AG08395 (cell line): ENCODE measurements at regions not wholly inside any gene's neighbourhood (a gene's known extent, or its start where the extent isn't known, plus 50 kb on each side); places are given as distances from the start of the nearest gene placed in this dataset.
A peak's percentile ranks its signal among the peaks of the same experiment; 100 is the strongest.
"Not testable (repeated sequence)": the region's sequence is repeated elsewhere in the genome, so short reads cannot be mapped to it uniquely, and the experiment has no call there.

Source experiments
- DNase-seq: peaks from one replicate; pipeline ENCODE4 v3.0.0; 2012; ENCODE audit warnings: mixed read lengths, low spot score

DNA sequence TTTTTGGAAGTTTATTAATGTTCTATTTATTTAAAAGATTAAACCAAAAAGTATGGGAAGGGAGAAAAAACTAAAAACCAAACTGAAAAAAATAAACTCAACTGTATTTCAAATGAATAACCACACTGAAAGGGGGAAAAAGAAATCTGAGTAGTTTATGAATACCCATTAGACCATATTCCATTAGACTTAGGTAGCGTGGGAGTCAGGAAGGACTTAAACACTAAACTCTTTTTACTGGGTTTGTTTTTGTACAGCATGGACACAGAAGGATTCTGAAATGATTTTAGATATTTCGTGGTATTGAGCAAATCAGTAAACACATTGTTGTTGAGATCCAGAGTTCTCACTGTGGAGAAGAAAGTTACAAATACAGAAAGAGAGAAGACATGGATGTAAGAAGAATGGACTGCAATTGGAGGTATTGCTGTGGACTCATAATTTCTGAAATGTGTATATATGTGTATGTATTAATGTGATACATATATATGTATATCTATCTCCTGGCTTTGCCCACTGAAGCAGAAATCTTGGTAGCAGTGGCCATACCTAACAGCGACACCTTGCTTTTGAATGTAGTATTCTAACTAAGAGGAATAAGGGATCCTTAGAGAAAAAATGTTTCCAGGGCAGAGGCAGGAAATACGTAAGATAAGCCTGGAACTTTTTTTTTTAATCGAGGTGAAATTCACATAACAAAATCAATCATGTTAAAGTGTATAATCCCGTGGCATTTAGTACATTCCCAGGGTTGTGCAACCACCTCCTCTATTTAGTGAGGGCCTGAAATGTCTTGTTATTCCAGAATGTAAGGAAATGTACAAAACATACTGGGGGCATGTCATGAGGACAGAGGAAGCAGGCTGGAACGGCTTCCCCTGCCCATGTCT is 228.8 kb downstream of the SMARCA2 start:
- DNase-seq: no peak

DNA sequence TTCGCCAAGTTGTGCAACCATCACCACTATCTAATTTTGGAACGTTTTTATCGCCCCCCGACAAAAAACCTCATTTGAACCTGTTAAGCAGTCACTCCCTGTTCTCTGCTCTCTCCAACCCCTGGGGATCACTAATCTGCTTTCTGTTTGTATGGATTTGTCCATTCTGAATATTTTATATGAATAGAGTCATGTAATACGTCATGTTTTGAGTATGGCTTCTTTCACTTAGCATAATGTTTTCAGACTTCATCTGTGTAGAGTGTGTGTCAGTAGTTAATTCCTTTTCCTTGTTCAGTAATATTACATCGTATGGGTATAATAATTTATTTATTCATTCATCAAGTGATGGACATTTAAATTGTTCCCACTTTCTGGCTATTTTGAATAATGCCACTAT is 232.2 kb downstream of the SMARCA2 start:
- DNase-seq: no peak

DNA sequence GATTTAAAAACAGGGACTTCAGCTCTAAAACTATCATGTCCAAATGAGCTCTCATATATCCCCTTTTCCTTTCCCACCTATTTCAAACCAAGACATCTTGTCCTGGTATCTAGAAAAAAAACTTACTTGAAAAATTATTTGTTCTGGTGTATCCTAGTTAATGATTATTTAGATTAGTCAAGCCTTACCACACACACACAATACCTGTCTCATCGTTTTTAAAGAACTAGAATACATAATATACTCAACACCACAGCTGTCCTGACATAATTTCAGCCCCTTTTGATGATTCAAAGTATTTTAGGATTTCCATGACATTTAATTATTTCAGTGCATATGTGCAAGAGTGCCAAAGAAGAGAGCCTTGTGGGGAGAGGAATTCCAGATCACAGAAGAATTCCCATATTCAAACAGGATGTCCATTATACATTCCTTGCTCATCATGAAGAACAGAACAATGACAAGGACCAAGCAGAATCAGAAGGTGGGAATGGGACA is 233.7 kb downstream of the SMARCA2 start:
- DNase-seq: no peak

GRCh38 chr9:2253636-2254580 is 238.8 kb downstream of the SMARCA2 start:
- no peak for DNase-seq

GRCh38 chr9:2255128-2255527 is 240.0 kb downstream of the SMARCA2 start:
- no peak for DNase-seq

DNA sequence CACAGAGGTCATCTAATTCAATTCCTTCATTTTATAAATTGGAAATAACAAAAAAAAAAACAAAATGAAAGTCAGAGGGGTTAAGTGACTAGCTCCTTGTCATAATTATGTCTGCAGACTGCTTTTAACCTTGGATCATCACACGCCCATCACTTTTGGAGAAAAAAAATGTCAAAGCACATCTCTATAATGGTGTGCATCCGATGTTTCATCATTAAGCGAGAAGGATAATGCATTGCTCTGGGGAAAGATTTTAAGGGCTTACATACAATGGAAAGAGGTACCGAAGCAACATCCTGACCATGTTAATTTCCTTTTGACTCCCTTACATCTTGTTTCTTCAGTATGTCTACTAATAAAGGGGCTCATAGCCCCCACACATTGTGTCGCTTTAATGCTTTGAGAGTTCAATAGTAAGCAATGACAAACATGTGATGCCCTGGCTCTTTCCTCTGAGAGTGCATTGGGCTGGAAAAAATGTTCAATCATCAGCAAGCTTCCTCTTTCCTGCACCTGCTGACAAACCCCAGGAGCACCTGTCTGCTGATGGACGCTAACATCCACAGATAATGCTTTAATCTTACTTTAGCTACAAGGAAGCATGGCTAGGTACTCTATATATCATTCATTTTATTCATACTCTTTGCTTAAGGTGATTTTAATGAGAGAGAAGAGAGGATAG is 242.2 kb downstream of the SMARCA2 start:
- no peak for DNase-seq

DNA sequence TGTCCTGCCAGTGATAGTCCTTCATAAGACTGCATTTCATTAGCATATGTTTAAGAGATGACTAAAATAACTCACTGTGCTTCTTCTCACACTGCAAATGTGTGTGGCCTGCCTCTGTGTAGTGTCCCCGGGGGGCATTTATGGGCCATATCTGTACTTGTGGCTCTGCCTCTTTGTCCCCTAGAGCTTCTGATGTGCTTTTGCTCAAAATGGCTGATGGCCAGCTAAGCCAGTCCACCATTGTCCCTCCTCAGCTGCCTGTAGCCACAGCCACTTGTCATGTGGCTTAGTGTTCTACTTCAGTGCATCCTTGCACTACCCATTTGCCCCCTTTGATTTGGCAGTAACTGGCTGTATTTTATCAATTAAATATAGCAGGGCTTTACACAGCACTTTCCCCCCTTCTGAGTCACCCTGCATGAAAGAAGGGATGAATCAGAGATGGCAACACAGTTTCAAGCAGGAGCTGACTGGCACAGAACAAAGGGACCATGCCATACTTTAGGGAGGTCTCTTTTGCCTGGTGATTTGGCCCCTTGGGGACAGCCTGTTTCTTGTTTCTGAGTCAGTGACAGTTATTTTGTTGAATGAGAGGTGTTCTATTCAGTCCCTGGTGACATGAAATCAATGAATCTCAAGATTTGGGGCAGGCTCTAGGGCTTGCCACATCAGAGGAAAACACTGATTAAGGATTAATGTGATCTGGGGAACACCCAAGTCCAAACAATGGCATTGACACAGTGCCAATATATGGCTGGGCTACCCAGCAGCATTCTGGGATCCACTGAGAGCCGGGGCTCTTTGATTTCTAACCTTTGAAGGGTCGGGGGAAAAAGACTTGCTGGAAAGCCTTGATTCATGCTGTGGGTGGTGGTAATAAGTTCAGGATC is 245.5 kb downstream of the SMARCA2 start:
- peak; percentile 63 for DNase-seq

DNA sequence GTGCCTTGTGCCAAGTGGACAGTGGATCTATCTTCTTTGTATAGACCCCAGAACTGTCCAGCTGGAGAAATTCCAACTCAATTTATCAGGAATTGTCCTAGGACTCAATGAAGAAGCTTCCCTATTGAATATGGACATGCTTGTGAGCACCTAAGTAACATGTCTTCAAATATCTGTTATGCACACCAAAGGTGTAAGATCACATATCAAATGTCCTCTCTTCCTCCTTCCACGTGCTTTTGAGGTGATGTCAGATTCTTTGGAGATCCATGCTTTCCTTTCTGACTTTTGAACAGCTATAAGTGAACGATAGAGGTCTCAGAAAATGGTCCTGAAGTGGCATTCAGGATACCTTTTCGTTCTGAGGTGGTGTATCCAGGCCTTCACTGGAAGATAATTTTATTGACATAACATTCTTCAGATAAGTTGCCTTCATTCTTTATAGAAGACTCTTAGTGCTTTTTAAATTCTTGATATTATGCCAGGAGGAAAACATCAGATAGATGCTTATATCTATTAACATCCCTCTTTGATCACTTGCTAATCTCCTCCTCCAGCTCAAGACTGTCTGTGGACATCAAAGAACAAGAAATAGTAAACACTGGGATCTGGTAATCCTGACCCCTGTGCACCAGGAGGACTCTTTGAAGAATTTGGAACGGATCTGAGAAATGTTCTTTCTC is 246.4 kb downstream of the SMARCA2 start:
- no peak for DNase-seq

DNA sequence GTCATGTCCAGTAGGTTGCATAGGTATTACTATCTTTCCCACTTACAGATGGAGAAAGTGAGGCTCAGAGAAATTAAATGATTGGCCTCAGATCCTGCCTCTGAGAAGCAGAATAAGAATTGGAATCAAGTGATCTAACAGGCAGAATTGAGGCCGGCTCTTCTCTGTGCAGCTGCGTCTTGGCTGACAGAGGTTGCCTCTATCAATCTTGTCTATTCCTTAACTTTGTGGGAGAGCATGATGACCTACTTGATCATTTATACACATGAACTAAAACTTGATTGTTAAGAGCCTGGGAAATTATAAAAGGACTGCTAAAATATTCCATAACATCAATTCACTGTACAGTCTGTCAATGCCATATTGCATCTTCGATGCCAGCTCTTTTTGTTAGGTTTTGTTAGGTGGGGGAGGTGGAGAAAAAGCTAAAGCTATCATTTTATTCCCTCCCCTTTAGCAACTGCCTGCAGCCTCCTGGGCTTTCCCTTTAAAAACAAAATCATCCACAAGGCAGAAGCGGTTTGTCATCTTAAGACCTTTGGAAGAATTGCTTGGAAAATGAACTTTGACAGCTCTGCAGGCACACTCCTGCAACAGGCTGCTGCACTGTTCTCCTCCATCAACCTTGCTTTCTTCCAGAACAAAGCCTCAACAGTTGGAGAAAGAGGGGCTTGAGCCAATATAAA is 247.4 kb downstream of the SMARCA2 start:
- DNase-seq: no peak

GRCh38 chr9:2263111-2263510 is 248.0 kb downstream of the SMARCA2 start:
- no peak for DNase-seq

GRCh38 chr9:2263665-2264064 is 248.5 kb downstream of the SMARCA2 start:
- no peak for DNase-seq

DNA sequence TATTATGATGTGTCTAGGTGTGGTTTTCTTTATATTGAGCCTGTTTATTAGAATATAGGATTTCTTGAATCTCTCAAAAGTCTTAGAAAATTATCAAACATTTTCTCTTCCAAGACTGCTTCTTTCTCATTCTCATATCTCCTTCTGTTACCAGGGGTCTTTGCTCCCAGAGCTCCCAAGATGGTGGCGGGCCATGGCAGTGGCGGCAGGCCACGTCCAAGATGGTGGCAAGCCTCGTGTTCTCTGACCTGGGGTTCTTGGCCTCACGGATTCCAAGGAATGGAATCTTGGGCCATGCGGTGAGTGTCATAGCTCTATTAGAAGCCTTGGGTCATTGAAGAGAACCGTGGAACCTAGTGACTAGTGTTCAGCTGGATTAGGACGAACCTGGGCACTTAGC is 248.9 kb downstream of the SMARCA2 start:
- no peak for DNase-seq

DNA sequence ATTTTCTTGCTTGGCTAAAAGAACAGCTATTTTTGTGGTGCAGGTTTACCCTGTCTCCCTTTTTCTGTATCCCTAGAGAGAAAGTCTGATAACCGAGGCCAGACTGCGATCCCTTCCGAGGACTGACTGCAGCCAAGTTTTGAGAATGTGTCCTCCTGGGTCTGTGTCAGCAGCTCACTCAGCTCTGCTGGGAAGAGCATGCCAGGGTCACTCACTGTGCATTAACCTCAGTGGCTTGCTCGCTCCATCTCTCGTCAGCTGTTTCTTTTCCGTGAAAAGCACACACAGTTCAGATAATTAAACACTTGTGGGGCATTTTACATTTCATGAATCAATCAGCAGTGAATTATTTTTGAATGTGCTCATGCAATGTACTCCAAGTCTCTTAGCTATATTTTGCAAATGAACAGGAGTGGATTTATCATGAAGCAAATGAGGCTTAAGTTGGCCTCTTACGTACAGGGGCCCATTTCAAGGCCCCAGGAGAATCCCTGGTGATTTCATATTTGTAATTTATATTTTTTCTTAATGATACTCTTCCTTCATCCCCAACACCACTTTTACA is 252.1 kb downstream of the SMARCA2 start:
- no peak for DNase-seq

- no peak for DNase-seq
These were observed 254.6 kb downstream of the SMARCA2 start for GRCh38 chr9:2269778-2270177.

GRCh38 chr9:2270565-2270964 is 255.4 kb downstream of the SMARCA2 start:
- no peak for DNase-seq

DNA sequence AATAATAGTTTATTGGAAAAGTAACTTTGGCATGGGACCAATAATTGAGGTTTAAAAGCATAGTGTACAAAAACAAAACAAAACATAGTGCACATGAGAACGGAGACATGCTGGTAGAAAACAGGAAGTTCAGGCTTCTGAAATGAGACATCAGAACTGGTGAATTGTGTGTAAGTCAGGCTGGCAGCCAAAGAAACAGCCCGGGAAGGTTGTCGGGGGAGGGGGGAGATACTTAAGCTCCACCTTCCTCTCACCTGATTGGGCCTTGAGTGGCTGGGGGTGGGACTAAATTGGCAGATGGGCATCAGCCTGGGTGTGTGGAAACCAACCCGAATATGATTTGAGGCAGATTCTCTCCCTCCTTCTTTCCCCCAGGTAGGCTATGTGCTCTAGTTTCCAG is 256.3 kb downstream of the SMARCA2 start:
- DNase-seq: no peak

DNA sequence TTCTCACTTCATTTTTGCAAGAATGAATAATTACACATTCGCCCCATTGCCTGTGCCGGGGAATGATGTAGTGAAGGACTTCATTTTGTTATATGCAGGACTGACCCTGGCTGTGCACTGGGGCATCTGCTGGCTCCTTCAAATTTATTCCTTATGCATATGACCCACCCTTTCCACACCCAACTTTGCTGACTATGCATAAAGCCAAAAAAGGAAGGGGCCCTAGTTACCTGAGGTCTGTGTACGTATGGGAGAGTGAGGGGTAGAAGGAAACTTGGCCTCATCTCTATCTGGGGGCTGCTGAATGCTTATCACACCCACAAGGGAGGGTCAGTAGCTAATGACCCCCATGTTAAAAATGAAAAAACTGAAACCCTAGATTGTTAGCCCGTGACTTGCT is 259.6 kb downstream of the SMARCA2 start:
- DNase-seq: no peak

GRCh38 chr9:2276296-2276695 is 261.1 kb downstream of the SMARCA2 start:
- DNase-seq: no peak

DNA sequence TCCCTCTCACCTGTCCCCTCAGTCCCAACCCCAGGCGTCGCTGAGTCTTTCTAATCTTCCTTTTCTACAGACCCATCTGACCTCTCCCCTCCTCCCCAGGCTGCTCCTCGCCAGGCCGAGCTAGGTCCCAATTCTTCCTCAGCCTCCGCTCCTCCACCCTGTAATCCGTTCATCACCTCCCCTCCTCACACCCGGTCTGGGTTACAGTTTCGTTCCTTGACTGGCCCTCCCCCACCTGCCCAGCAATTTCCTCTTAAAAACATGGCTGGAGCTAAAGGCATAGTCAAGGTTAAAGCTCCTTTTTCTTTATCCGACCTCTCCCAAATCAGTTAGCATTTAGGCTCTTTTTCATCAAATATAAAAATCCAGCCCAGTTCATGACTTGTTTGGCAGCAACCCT is 262.0 kb downstream of the SMARCA2 start:
- not testable (repeated sequence) for DNase-seq

GRCh38 chr9:2277644-2278043 is 262.5 kb downstream of the SMARCA2 start:
- DNase-seq: not testable (repeated sequence)
